GM19452 (cell line): ENCODE measurements at regions not wholly inside any gene's neighbourhood (a gene's known extent, or its start where the extent isn't known, plus 50 kb on each side); places are given as distances from the start of the nearest gene placed in this dataset.
A peak's percentile ranks its signal among the peaks of the same experiment; 100 is the strongest.
"Not testable (repeated sequence)": the region's sequence is repeated elsewhere in the genome, so short reads cannot be mapped to it uniquely, and the experiment has no call there.

Experiments used
- ATAC-seq: cut with Tn5 transposase; IDR thresholded peaks from one replicate; pipeline ENCODE4 v1.9.1; 2021; ENCODE audit not compliant: unreplicated experiment

DNA sequence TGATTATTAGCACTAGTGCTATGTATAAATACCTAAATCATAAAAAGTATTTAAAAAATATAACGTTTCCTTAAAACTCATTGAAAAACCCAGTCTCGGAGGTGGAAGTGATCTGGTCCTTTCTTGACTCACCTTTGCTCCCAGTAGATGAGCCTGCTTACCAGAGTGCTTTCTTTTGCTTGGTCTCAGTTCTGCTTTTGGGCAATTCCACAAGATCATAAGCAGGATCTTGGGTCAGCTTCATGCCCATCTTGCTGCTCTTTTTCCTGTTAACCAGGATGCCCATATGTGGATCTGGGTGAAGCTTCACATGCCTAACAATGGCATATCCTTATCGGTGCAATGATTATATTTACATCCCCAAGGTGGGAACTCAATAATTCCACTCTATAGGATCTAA is 332.1 kb upstream of the FAM98A start:
- ATAC-seq = no peak

DNA sequence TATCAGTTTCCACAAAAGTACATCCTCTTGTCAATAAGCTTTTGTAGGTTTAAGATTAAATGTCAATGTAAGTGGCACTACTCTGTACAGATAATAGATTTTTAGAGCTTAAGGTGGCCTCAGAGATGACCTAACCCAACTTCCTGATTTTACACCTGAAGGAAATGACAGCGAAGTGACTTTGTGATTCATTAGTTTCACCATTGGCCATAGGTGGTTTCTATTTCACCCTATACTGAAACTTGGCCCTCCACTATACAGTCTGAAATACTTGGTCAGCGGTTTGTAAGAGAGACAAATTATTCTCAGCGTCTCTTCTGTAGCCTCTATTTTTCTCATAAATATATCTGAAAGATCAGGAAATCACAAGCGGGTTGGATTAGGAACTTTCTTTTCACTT is 330.4 kb upstream of the FAM98A start:
- ATAC-seq = peak; percentile 94

DNA sequence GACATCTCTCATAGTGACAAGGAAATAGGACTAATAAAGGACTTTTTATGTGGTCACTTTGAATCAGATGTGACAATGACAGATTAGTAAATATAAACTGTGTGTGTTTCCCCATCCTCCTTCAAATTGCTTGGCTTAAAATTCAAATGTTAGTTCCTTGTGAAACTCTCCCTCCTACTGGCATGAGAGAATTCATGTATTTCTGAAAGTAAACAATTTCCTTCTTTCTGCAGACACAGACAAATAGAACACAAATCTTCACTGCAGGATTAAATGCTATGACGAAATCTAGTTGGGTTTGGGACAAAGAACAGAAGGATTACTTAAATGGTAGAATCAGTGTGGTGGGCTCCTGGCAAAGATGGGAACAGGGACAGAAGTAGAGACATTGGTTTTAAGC is 328.7 kb upstream of the FAM98A start:
- no peak for ATAC-seq

DNA sequence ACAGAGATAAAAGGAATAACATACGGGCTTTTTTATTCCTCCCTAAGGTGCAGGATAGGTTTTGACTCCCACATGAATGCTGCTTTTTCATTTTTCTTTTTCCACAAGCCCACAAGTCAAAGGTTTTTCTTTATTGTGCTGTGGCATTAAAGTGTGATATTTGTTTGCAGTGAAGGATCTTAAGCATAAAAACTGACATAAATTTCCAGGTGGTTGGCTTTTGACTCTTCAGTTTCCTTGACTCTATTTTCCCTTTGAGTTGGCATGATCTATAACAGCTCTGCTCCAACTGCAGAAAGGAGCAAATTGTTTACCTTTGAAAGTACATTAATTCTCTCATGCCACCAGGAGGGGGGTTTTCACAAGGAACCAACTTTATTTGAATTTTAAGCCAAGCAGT is 326.2 kb upstream of the FAM98A start:
- ATAC-seq = no peak

DNA sequence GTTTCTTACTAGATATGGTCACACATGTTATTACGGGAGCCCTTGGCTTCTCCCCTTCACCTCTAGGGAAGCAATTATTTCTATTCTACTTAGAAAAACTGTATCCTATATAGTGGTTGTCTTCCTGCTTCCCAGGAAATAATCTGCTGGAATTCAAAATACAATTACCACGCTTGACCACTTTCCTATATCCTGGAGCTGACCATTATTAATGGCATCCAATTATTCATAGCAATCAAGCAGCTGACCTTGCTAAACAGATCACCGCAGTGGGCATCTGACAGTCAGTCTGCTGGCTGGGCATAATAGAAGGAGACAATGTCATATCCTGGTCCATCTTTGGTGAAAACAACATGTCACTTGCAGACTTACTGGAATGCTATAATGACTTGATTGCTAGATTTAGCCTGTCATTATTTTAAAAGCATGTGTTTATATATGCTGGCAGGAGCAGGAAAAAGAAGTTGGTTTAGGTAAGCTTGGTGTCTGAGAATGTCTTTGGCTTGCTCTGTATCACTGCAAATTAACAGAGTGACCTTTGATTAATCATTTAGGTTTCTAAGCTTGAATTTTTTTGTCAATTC is 325.6 kb upstream of the FAM98A start:
- ATAC-seq = no peak

- no peak for ATAC-seq
Observed at GRCh38 chr2:33917252-33917651, 318.2 kb upstream of the FAM98A start.

DNA sequence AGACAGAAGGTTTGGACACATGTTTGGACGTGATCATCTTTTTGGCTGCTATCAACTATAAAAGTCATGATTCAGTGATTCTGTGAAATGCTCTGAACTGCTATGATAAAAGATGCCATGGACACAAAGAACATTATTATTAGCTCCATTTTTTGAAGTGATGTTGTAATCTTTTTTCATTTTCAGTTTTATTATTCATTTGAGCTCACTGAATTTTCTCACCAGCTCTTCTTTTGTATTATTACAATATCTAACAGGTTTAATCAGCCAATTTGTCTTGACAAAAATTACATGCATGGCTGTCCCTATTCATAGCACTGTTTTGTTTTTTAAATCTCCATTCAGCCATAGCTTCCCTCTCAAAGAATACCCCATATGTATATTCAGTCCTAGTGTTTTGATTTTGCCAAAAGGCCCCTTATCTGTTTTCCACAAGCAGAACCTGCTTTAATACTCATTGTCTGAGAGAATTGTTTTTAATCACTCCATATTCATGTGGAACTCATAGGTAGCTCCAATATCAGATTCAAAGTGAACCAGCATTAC is 314.0 kb upstream of the FAM98A start:
- ATAC-seq = no peak

DNA sequence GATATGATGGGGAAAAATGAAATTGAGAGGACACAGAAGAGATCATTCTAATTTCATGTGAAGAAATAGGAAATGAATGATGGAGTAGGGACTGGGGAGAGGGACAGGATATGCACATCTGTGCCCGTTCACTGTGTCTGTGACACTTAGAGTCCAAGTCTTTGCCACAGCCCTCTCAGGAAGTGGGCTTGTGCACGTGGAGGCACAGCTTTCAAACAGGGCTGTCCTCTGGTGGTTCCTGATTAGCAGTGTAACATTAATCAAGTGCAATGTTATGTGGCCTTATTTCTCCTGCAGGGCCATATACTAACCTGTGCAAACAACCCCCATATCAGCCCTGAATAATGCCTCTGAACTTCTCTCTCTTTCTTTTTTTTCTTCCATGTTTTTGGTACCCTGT is 312.2 kb upstream of the FAM98A start:
- no peak for ATAC-seq

- ATAC-seq = no peak
Observed at GRCh38 chr2:33909945-33910695, 311.0 kb upstream of the FAM98A start.

GRCh38 chr2:33907866-33908265 is 308.8 kb upstream of the FAM98A start:
- no peak for ATAC-seq

GRCh38 chr2:33906129-33906528 is 307.0 kb upstream of the FAM98A start:
- not testable (repeated sequence) for ATAC-seq

- ATAC-seq = no peak
Observed at GRCh38 chr2:33904801-33905200, 305.7 kb upstream of the FAM98A start.

DNA sequence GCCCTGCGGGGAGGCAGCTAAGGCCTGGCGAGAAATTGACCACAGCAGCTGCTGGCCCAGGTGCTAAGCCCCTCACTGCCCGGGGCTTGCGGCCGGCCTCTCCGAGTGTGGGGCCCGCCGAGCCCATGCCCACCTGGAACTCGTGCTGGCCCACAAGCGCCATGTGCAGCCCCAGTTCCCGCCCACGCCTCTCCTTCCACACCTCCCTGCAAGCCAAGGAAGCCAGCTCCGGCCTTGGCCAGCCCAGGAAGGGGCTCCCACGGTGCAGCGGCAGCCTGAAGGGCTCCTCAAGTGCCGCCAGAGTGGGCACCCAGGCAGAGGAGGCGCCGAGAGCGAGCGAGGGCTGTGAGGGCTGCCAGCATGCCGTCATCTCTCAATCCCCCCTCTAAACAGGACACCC is 304.6 kb upstream of the FAM98A start:
- ATAC-seq = no peak

GRCh38 chr2:33903215-33903614 is 304.1 kb upstream of the FAM98A start:
- ATAC-seq = no peak

DNA sequence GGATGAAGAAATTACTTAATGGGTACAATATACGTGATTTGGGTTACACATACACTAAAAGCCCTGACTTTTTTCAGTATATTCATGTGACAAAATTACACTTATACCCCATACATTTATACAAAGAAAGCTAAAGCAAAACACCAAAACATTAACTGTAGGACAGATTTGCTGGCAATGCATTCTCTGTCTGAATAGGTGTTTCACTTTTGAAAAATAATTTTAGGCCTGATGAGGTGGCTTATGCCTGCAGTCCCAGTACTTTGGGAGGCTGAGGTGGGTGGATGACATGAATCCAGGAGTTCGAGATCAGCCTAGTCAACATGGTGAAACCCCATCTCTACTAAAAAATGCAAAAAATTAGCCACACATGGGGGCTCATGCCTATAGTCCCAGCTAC is 301.5 kb upstream of the FAM98A start:
- ATAC-seq = no peak

DNA sequence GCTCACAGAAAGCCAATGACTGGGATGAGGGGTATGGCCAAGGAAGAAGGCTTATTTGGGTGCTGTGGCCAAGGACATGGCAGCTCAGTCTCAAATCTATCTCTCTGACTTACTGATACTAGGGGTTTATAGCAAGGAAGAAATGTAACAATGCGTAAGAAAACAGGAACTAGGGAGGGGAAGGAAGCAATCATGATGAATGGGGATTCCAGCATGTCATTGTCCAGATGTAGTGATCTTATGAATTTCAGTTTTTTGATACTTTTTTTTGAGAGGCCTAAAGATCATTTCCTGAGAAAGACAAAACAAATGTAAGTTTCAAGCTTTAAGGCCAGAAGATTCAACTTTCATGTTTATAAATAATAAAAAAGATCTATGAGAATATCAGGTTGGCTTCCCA is 298.6 kb upstream of the FAM98A start:
- ATAC-seq = no peak

DNA sequence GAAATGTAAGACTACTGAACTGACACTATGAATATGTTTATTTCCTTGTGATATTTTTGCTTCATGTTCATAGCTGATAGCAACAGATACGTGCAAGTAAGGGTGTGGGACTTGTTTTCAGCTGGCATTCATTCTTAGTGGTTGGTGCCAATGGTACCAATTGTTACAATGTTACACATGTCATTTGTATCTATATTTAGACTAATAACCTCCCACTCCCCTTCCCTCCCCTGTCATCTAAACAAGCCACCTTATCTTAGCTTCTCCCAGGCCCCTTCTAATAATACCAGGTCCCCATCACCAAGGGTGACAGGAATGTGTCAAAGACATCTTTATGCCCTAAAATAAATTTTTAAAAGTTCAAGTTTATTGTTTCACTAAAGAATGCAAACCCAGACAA is 294.7 kb upstream of the FAM98A start:
- ATAC-seq = no peak

DNA sequence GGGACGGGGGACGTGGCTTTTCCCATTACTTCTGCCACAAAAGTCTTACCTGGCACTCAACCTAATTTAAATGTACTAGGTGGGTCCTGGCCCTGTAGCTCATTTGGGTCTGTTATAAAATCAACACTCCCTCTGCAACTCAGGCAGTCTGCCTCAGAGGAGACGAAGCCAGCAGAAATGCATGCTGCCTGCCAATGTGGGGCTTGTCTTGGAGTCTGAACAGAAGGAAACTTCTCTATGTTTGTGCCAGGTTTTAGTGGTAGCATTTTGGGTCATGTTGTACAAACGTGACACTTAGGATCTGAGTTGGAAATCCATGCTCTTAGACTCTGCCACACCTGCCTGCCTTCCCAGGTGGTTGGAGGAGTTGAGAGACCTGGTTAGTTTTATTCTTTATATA is 292.5 kb upstream of the FAM98A start:
- no peak for ATAC-seq

GRCh38 chr2:33890686-33891085 is 291.6 kb upstream of the FAM98A start:
- no peak for ATAC-seq

- ATAC-seq = no peak
Observed at GRCh38 chr2:33877348-33878016, 278.4 kb upstream of the FAM98A start.

DNA sequence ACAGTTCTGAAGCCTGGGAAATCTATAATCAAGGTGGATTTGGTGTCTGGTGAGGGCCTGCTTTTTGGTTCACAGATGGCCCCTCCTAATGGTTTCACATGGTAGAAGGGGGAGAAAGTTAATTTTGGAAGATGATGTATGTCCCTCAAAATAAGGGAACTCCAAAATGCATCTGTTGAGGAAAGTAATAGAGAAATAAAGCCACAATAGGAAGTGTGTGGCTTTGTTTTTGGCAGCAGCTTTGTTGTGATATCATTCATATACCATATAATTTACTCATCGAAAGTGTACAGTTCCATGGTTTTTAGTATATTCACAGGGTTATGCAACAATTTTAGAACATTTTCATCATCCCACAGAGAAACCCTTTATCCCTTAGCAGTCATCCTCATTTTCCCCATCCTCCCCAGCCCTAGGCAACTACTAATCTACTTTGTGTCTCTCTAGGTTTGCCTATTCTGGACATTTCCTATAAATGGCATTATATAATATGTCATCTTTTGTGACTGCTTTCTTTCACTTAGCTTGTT is 274.0 kb upstream of the FAM98A start:
- ATAC-seq = no peak
